ENCODE measurements at regions not wholly inside any gene's neighbourhood (a gene's known extent, or its start where the extent isn't known, plus 50 kb on each side); places are given as distances from the start of the nearest gene placed in this dataset.
A peak's percentile ranks its signal among the peaks of the same experiment; 100 is the strongest.

DNA sequence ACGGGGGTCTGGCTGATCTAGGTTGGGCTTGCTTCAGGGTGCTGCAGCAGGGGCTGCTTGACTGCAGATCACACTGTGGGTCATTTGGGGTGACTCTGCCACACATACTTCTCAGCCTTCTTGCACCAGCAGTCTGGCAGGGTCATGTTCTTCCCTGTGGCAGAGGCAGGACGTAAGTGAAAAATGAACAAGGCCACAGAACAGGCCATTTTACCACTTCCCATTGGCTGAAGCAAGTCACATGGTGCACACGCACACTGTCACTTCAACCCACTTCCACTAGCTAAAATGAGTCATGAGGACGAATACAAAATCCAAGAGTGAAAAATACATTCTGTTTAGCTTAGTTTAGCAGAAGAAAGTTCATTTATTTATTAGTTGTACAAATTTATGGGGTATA is 168.6 kb upstream of the GGTLC1 start:
- Mint-ChIP-seq H3K9me3 (ENCODE audit: unreplicated experiment) (peaks cover 5% of the 10 kb centered on the region), H3K4me1 (ENCODE audit: low read depth, unreplicated experiment) (peaks cover 14% of the 10 kb centered on the region), H3K36me3 (ENCODE audit: unreplicated experiment) (peaks cover under 1% of the 10 kb centered on the region), H3K27ac (ENCODE audit: unreplicated experiment) (no peak overlapping the region), H3K27me3 (ENCODE audit: unreplicated experiment) (peaks cover 6% of the 10 kb centered on the region), H3K4me3 (ENCODE audit: unreplicated experiment) (no peak overlapping the region)
- TF ChIP-seq, protein P1, sequence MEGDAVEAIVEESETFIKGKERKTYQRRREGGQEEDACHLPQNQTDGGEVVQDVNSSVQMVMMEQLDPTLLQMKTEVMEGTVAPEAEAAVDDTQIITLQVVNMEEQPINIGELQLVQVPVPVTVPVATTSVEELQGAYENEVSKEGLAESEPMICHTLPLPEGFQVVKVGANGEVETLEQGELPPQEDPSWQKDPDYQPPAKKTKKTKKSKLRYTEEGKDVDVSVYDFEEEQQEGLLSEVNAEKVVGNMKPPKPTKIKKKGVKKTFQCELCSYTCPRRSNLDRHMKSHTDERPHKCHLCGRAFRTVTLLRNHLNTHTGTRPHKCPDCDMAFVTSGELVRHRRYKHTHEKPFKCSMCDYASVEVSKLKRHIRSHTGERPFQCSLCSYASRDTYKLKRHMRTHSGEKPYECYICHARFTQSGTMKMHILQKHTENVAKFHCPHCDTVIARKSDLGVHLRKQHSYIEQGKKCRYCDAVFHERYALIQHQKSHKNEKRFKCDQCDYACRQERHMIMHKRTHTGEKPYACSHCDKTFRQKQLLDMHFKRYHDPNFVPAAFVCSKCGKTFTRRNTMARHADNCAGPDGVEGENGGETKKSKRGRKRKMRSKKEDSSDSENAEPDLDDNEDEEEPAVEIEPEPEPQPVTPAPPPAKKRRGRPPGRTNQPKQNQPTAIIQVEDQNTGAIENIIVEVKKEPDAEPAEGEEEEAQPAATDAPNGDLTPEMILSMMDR (IDR thresholded peaks at IDR 0.05; ENCODE audit: partially characterized antibody, unreplicated experiment): no peak
- DNase-seq: no peak

DNA sequence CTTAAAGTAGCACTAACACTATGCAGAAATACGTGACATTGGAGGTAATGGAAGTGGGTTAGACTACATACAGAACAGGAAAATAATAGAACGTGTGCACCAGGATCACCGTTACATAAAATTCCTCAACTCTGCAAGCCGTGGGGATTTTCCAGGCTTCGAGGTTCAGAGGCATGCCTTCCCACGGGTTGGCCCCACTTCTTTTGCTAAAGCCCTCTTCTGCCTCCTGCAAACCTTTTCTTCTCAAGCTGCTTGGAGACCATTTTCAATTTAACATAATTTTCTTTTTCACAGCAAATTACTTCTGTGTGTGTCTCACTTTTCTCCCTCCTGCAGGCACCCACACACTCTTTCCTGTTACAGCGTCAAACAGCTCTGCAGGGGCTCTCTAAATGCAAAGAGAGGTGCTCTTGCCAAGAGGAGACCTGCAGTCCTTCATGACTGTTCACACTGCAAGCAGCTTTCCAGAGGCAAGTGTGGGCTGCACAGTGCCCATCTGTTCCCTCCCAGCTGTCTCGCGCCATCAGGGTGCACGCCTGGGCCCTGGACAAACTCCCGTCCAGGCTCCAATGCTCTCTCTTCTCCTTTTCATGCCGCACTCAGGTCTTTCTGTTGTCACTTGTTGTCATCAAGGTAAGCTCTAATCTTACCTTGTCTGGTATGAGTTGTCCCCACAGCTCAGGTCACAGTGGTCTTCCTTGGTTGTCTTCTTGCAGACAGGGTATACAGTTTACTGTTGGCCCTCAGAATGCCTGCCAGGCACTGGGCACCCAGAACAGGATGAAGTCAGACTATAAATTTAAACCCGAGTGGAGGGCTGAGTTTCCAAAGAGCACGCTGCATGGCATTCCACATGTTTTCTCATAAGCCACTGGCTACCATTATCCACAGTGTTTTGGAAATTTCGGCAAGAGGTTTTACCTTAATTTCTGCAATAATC is 164.8 kb upstream of the GGTLC1 start:
- Mint-ChIP-seq H3K27ac (ENCODE audit: unreplicated experiment) (peak overlapping the region; percentile 67), H3K36me3 (ENCODE audit: unreplicated experiment) (peaks cover 3% of the 10 kb centered on the region), H3K27me3 (ENCODE audit: unreplicated experiment) (peaks cover 4% of the 10 kb centered on the region), H3K9me3 (ENCODE audit: unreplicated experiment) (peaks cover 8% of the 10 kb centered on the region), H3K4me3 (ENCODE audit: unreplicated experiment) (peak overlapping the region; percentile 25), H3K4me1 (ENCODE audit: low read depth, unreplicated experiment) (peaks cover 16% of the 10 kb centered on the region)
- TF ChIP-seq, protein P1 (IDR thresholded peaks at IDR 0.05; ENCODE audit: partially characterized antibody, unreplicated experiment): no peak
- peak; percentile 29 for DNase-seq

DNA sequence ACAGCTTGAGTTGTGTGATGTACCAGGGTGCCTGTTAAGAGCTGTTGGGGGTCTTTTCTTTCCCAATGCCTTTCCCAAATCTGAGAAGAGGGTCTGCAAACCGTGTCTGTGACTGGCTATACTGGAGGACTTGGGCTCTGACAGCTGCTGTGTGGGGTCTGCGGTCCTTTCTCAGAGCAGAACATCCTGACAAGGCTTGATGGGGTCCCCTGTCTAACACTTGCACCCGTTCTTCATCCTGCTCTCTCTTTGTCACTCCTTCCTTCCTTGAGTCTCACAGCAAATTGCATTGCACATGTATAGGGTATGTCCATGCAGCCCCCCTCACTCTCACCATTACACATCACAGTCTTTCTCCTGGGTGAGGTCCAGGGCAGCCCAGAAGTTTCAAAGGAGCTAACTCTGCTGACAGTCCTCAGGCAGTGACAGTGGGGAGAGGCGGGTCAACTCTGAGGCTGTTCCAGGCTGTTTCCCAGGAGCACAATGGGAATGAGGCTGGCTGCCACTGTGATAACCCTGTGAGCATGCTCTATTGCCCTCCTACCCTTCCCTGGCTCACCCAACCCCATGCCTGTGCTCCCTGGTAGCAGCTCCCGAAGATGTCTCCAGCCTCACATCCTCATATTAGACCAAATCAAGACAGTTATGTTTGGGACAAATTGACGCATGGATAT is 163.2 kb upstream of the GGTLC1 start:
- DNase-seq: no peak
- Mint-ChIP-seq H3K4me1 (ENCODE audit: low read depth, unreplicated experiment) (peaks cover 16% of the 10 kb centered on the region), H3K9me3 (ENCODE audit: unreplicated experiment) (peaks cover 10% of the 10 kb centered on the region), H3K27me3 (ENCODE audit: unreplicated experiment) (peaks cover 4% of the 10 kb centered on the region), H3K36me3 (ENCODE audit: unreplicated experiment) (peaks cover 4% of the 10 kb centered on the region), H3K27ac (ENCODE audit: unreplicated experiment) (no peak overlapping the region), H3K4me3 (ENCODE audit: unreplicated experiment) (no peak overlapping the region)
- TF ChIP-seq, protein P1 (IDR thresholded peaks at IDR 0.05; ENCODE audit: partially characterized antibody, unreplicated experiment): no peak

DNA sequence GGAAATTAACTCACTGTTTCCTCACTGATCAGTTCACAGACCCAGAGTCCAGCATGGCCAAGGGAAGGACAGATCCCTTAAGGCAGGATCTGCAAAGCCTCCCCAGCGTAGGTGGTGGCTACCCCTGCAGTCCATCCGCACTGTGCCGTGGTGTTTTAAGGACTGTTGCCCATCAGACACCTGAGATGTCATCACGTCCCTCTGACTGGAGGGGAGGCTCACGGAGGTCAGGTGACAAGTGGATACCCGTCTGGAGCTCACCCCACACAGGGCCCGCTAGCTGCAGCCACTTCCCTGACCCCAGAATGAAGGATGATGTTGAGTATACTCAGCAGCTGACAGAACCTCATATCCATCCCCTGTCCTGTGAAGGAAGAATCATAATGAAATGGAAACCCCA is 161.8 kb upstream of the GGTLC1 start:
- Mint-ChIP-seq H3K4me3 (ENCODE audit: unreplicated experiment) (no peak overlapping the region), H3K4me1 (ENCODE audit: low read depth, unreplicated experiment) (peaks cover 16% of the 10 kb centered on the region), H3K9me3 (ENCODE audit: unreplicated experiment) (peaks cover 10% of the 10 kb centered on the region), H3K27me3 (ENCODE audit: unreplicated experiment) (peaks cover 4% of the 10 kb centered on the region), H3K36me3 (ENCODE audit: unreplicated experiment) (peaks cover 4% of the 10 kb centered on the region), H3K27ac (ENCODE audit: unreplicated experiment) (no peak overlapping the region)
- TF ChIP-seq, protein P1 (IDR thresholded peaks at IDR 0.05; ENCODE audit: partially characterized antibody, unreplicated experiment): no peak
- DNase-seq: no peak
